ENCODE measurements at regions not wholly inside any gene's neighbourhood (a gene's known extent, or its start where the extent isn't known, plus 50 kb on each side); places are given as distances from the start of the nearest gene placed in this dataset.

DNA sequence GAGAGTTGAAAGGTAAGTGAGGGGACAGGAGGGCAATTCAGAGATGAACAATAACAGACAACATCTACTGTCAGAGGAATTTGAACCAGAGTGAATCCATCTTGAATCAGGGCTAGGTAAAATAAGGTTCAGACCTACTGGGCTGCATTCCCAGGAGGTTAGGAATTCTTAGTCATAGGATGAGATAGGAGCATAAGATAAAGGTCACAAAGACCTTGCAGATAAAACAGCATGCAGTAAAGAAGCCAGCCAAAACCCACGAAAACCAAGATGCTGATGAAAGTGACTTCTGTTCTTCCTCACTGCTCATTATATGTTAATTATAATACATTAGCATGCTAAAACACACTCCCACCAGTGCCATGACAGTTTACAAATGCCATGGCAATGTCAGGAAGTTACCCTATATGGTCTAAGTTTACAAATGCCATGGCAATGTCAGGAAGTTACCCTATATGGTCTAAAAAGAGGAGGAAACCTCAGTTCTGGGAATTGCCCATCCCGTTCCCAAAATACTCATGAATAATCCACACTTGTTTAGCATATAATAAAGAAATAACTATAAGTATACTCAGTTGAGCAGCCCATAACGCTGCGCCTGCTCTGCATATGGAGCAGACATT lies 248.5 kb downstream of the HAO1 start:
- intact Hi-C loops (cut with micrococcal nuclease), result no loop called here

- intact Hi-C loops (cut with micrococcal nuclease), result no loop called here
These were observed 247.8 kb downstream of the HAO1 start for GRCh38 chr20:7692478-7692877.

DNA sequence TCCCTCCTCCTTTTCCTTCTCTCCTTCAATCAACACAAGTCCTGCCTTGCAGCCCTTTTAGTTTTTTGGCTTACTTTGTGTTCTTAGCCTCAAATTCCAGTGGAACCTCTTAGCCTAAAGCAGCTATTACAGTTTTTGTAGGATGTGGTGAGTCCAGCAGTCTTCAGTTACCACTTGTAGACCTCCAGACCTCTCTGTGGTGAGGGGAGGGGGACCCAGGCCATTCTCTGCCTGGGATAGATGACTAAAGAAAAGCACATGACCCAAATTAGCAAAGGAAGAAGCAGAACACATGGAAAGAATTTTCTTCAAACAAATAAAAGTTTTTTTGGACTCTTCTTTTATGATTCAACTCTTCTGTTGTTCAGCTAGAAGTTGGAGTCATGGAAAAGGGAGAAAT lies 246.5 kb downstream of the HAO1 start:
- intact Hi-C loops (cut with micrococcal nuclease), result no loop called here

- intact Hi-C loops (cut with micrococcal nuclease), result no loop called here
These were observed 245.2 kb downstream of the HAO1 start for GRCh38 chr20:7695051-7695495.

DNA sequence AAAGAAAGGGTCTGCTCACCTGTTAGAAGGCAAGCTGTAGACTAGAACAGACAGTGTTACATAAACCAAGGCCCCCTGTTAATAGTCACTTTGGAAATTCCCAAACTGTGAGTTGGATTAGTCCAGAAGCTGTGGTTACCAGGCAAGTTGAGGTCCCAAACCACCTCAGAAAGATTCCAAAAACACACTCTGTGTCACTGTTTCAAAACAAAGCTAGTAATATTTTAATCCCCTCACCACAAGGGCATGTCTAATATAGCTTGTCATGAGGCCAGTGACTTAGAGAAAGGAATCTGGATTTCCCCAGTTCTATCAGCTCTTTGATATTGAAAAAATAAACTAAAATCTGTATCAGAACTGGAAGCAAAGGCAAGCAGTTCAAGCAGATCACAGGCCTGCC lies 244.6 kb downstream of the HAO1 start:
- intact Hi-C loops (cut with micrococcal nuclease), result no loop called here

- intact Hi-C loops (cut with micrococcal nuclease), result no loop called here
These were observed 243.9 kb downstream of the HAO1 start for GRCh38 chr20:7696311-7696710.

- intact Hi-C loops (cut with micrococcal nuclease), result no loop called here
These were observed 238.1 kb downstream of the HAO1 start for GRCh38 chr20:7702141-7702540.

DNA sequence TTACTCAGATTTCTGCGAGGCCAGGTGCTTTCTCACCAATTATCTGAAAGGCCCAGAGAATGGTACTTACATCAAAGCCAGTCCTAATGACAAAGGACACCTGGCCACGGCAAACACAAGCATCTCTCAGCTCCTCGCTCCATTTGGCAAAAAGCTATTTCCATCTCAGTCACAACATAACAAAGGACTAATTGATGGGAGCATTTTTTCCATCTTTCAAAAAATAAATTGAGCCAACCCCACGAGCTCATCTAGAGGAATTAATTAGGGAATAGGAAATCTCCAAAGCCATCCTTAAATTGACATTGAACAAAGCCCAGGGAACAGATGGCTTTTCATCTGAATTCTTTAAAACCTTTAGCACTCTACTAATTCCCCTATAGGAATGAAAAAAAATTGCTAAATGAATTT lies 236.7 kb downstream of the HAO1 start:
- intact Hi-C loops (cut with micrococcal nuclease), result no loop called here

DNA sequence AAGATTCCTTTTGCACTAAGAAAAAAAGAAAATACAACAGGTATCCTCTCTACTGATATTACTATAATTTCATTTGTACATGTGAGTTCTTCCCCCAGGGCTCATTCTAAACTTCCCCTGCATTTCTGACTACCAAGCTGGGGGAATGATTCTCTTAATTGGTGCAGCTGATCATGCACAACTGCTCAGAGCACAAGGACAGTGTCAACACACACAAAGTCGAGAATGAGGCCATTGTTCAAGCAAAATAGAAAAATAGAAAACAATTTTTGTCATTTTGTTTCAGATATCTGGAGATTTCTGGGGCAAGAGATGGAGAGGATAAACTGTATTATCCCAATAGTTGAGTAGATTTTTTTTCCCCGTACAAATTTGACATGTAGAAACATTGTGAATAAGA lies 236.3 kb downstream of the HAO1 start:
- intact Hi-C loops (cut with micrococcal nuclease), result no loop called here

- intact Hi-C loops (cut with micrococcal nuclease), result no loop called here
These were observed 232.1 kb downstream of the HAO1 start for GRCh38 chr20:7708112-7708511.

GRCh38 chr20:7708782-7709181 lies 231.5 kb downstream of the HAO1 start:
- intact Hi-C loops (cut with micrococcal nuclease), result no loop called here

GRCh38 chr20:7710440-7710839 lies 229.8 kb downstream of the HAO1 start:
- intact Hi-C loops (cut with micrococcal nuclease), result no loop called here

GRCh38 chr20:7712661-7713060 lies 227.6 kb downstream of the HAO1 start:
- intact Hi-C loops (cut with micrococcal nuclease), result no loop called here

DNA sequence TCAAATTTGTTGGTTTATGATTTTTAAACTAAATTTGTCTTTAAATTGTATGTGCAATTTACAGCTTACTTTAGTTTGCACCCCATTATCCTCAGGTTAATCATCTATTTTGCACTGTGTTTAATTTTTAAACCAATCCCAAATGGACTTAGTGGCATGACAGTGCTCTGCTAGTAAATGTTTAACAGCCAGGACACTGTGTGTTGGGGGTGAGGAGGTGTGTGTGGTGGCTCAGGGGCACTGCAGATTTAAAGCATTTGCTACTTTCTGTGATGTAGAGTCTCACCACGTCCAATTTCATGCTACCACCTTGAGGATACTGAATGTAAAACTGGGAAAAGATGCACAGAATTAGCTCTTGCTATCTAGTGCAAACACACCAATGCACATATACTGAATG lies 225.7 kb downstream of the HAO1 start:
- intact Hi-C loops (cut with micrococcal nuclease), result no loop called here

- intact Hi-C loops (cut with micrococcal nuclease), result no loop called here
These were observed 223.8 kb downstream of the HAO1 start for GRCh38 chr20:7716286-7716972.

DNA sequence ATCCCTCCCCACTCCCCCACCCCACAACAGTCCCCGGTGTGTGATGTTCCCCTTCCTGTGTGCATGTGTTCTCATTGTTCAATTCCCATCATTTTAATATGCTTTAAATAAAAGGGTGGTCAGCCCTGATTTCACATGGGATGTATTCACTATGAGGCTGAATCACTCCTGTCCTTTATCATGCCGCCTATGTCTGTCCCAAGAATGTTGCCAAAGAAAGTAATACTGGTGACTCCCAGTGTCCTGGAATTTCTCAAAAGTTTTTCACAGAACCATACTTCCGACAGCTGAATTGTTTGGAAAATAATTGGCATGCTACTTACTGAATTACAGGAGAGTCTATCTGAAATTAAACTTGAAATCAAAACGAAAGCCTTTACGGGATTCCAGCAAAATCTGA lies 217.7 kb downstream of the HAO1 start:
- intact Hi-C loops (cut with micrococcal nuclease), result no loop called here

DNA sequence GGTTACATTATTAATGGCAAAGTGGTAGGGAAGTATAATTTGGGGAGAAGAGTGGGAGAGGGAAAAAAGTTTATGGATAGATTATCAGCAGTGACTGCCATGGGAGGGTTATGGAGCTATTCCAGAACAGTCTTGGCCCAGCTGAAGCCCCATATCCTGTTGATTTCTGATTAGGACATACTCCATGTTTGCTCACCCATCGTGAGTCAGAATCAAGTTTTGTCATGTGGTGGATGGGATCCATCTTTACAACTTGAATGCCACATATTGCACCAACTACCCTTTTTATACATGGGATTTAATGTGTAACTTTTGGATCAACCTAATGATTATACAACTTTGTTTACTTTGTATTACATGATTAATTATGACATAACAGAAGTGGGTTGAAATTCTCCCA lies 217.0 kb downstream of the HAO1 start:
- intact Hi-C loops (cut with micrococcal nuclease), result no loop called here

- intact Hi-C loops (cut with micrococcal nuclease), result no loop called here
These were observed 211.9 kb downstream of the HAO1 start for GRCh38 chr20:7728338-7728737.

DNA sequence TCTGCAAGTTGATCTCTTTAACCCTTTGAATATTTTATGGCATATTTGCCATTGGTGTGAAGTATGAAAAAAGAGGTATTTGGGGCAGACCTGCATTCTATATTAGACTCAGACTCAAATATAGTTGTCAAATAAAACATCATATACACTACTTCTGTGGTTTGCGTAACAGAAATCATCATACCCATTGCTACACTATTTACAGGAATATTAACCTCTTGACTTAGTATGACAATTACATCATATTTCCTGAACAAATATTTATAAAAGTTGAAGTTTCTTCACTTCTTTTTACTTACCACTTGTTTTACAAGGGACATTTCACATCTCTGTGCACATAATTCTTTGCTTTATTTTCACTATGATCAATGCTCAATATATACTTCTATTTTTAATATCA lies 206.0 kb downstream of the HAO1 start:
- intact Hi-C loops (cut with micrococcal nuclease), result no loop called here

- intact Hi-C loops (cut with micrococcal nuclease), result no loop called here
These were observed 203.9 kb downstream of the HAO1 start for GRCh38 chr20:7736336-7736735.

DNA sequence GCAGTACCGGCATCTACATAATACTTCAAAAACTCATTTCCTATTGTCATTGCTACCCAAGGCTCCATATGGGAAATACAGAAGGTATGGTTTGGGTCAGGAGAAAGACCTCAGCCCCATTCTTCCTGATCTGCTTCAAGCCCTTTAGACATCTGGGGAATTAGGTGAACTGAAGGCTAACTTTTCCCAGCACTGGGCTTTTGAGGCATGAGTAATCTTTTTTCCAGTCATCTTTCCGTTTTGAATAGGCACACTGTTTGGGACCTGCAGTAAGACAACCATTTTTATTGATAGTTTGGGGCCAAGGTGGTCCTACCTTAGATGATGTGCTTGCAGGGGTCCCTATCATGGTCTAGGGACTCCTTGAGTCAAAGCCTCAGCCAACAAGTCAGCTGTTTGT lies 198.4 kb downstream of the HAO1 start:
- intact Hi-C loops (cut with micrococcal nuclease), result no loop called here

GRCh38 chr20:7742479-7742878 lies 197.8 kb downstream of the HAO1 start:
- intact Hi-C loops (cut with micrococcal nuclease), result no loop called here

DNA sequence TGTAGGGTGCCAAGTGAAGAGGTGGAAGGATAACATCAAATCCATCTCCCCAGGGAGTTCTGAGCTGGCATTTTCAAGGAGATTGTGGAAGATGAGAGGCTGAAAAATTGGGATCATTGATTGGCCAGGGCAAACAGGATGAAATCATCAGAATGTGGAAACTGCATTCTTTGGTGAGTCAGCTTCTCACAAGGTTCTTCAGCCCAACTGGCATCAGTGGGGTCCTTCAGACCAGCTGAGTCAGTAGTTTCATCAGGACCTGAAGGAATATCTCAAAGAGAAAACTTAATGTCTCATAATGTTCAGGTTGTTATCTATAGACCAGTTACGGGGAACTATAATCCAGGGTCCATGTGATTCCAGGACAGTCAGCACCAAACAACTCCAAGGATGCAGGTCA lies 195.8 kb downstream of the HAO1 start:
- intact Hi-C loops (cut with micrococcal nuclease), result no loop called here

Measured in T-helper 1 cell treated with Interleukin-12 subunit alpha and Interleukin-12 subunit beta and Interleukin-4 antibody, amounts not matched to agents 30 ng/mL and 1 ng/mL, for 36 hours (primary cell).